OCI-LY7 (cell line): ENCODE measurements at regions not wholly inside any gene's neighbourhood (a gene's known extent, or its start where the extent isn't known, plus 50 kb on each side); places are given as distances from the start of the nearest gene placed in this dataset.

Experiments used
- BruUV-seq: library from RNA; stranded (reverse); fragments of 400-500 nt; replicated peaks from 2 replicates; lab custom pipeline; 2021; lab: Mats Ljungman, UMichigan
- CTCF ChIA-PET: fragments of 300-600 bp; sonication (Branson Sonifier 250); formaldehyde crosslinking; loops from one replicate; lab custom pipeline; 2022; ENCODE audit warnings: antibody characterized with exemption; ENCODE audit not compliant: unreplicated experiment; lab: Charles Lee
- POLR2A ChIA-PET: fragments of 300-600 bp; sonication (Branson Sonifier 250); formaldehyde crosslinking; loops from one replicate; lab custom pipeline; 2022; ENCODE audit warnings: antibody characterized with exemption; lab: Charles Lee
- DNase-seq: peaks from one replicate; pipeline ENCODE4 v3.0.0-alpha.2; 2015; ENCODE audit warnings: low spot score
- H2AFZ ChIP-seq: fragments of 200-600 bp; sonication (generic), shearing (Covaris generic); 2 replicates; pipeline ENCODE4 v1.6.1; 2014; ENCODE audit warnings: mild to moderate bottlenecking, antibody characterized with exemption, low read length, moderate library complexity
- H3K27ac ChIP-seq: fragments of 200-600 bp; sonication (generic); 2 replicates; pipeline ENCODE4 v1.5.1; 2014; ENCODE audit warnings: mixed run types, low read depth, mild to moderate bottlenecking, moderate library complexity, low read length, inconsistent platforms; ENCODE audit not compliant: poor library complexity, severe bottlenecking
- H3K36me3 ChIP-seq: fragments of 200-600 bp; sonication (generic); 2 replicates; pipeline ENCODE4 v1.6.1; 2014; ENCODE audit warnings: mild to moderate bottlenecking, antibody characterized with exemption, low read length, moderate library complexity, mixed read lengths; ENCODE audit not compliant: insufficient read depth
- H3K4me1 ChIP-seq: fragments of 200-600 bp; sonication (generic); 2 replicates; pipeline ENCODE4 v1.5.1; 2014; ENCODE audit warnings: mild to moderate bottlenecking, low read length; ENCODE audit not compliant: insufficient read depth, poor library complexity, severe bottlenecking
- H3K4me2 ChIP-seq: fragments of 200-600 bp; sonication (generic); 2 replicates; pipeline ENCODE4 v1.6.1; 2014; ENCODE audit warnings: mild to moderate bottlenecking, low read length
- H3K4me3 ChIP-seq: fragments of 200-600 bp; sonication (generic); 2 replicates; pipeline ENCODE4 v1.5.1; 2014; ENCODE audit warnings: mild to moderate bottlenecking, low read depth, low read length; ENCODE audit not compliant: poor library complexity, severe bottlenecking
- H3K79me2 ChIP-seq: fragments of 200-600 bp; sonication (generic); 2 replicates; pipeline ENCODE4 v1.6.1; 2016; ENCODE audit warnings: low read depth, mild to moderate bottlenecking, low read length, moderate library complexity, mixed read lengths; ENCODE audit not compliant: insufficient read depth
- H3K9me2 ChIP-seq: fragments of 200-600 bp; sonication (generic); 2 replicates; pipeline ENCODE4 v1.6.1; 2016; ENCODE audit warnings: mild to moderate bottlenecking, low read length, mixed read lengths; ENCODE audit not compliant: insufficient read depth
- H3K9me3 ChIP-seq: fragments of 200-600 bp; sonication (generic); 2 replicates; pipeline ENCODE4 v1.6.1; 2014; ENCODE audit warnings: mild to moderate bottlenecking, mixed run types, low read length, mixed read lengths
- H4K20me1 ChIP-seq: fragments of 200-600 bp; sonication (generic); 2 replicates; pipeline ENCODE4 v1.6.1; 2014; ENCODE audit warnings: mild to moderate bottlenecking, antibody characterized with exemption, low read length, moderate library complexity, mixed read lengths; ENCODE audit not compliant: insufficient read depth
- EZH2phosphoT487 ChIP-seq: fragments of 200-600 bp; sonication (generic); IDR thresholded peaks from 2 replicates; pipeline ENCODE4 v1.6.1; 2018; ENCODE audit warnings: low read depth, borderline replicate concordance, mild to moderate bottlenecking, mixed run types, antibody characterized with exemption, low read length, moderate library complexity, mixed read lengths
- intact Hi-C: fragments of 100-400 bp; cut with micrococcal nuclease; formaldehyde crosslinking; loops from one replicate; pipeline ENCODE4 v1.10.0; 2022; ENCODE audit not compliant: unreplicated experiment
- TF ChIP-seq, protein P1 (sequence below): fragments of 200-600 bp; sonication (generic); conservative IDR thresholded peaks from 2 replicates; pipeline ENCODE4 v1.5.1; 2014; ENCODE audit warnings: mild to moderate bottlenecking, antibody characterized with exemption, low read length, moderate library complexity, mixed read lengths

- DNase-seq: no peak
- no peaks in the 10 kb centered on the region for H3K36me3 ChIP-seq
- BruUV-seq: no TSS peak
- no peaks in the 10 kb centered on the region for H3K9me2 ChIP-seq
- no peak overlapping the region for H2AFZ ChIP-seq
- TF ChIP-seq, protein P1, sequence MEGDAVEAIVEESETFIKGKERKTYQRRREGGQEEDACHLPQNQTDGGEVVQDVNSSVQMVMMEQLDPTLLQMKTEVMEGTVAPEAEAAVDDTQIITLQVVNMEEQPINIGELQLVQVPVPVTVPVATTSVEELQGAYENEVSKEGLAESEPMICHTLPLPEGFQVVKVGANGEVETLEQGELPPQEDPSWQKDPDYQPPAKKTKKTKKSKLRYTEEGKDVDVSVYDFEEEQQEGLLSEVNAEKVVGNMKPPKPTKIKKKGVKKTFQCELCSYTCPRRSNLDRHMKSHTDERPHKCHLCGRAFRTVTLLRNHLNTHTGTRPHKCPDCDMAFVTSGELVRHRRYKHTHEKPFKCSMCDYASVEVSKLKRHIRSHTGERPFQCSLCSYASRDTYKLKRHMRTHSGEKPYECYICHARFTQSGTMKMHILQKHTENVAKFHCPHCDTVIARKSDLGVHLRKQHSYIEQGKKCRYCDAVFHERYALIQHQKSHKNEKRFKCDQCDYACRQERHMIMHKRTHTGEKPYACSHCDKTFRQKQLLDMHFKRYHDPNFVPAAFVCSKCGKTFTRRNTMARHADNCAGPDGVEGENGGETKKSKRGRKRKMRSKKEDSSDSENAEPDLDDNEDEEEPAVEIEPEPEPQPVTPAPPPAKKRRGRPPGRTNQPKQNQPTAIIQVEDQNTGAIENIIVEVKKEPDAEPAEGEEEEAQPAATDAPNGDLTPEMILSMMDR: no peak
- TF ChIP-seq EZH2phosphoT487: no peak
- CTCF ChIA-PET: no interaction called here
- intact Hi-C loops: no loop called here
- H3K79me2 ChIP-seq: no peaks in the 10 kb centered on the region
- H3K27ac ChIP-seq: no peak overlapping the region
- no peaks in the 10 kb centered on the region for H3K4me1 ChIP-seq
- H3K9me3 ChIP-seq: no peaks in the 10 kb centered on the region
- H3K4me2 ChIP-seq: no peak overlapping the region
- no peak overlapping the region for H3K4me3 ChIP-seq
- POLR2A ChIA-PET: no interaction called here
- H4K20me1 ChIP-seq: no peaks in the 10 kb centered on the region
These were observed 67.9 kb upstream of the ZBTB40 start for GRCh38 chr1:22383526-22384294.

DNA sequence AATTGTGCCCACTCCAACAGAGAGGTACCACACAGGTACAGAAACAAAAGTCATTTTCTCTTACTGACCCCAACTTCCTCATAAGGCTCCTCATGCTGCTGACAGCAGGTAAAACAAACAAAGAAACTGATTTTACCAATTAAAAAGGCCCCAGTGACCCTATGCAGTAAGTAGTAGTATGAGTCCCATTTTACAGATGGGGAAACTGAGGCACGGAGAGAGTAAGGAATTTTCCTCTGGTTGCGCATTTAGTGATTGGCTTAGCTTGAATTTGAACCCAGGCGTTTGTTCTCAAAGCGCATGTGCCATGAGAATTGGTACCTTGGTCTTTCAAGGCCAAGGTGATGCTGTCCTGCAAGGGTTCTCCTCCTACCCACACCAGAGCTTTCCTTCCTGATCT is 66.1 kb upstream of the ZBTB40 start:
- Histone ChIP-seq H3K4me2 (no peak overlapping the region), H3K9me3 (no peaks in the 10 kb centered on the region), H3K27ac (no peak overlapping the region), H3K9me2 (no peaks in the 10 kb centered on the region), H4K20me1 (no peaks in the 10 kb centered on the region), H3K36me3 (no peaks in the 10 kb centered on the region), H2AFZ (no peak overlapping the region), H3K4me1 (no peaks in the 10 kb centered on the region), H3K79me2 (no peaks in the 10 kb centered on the region), H3K4me3 (no peak overlapping the region)
- DNase-seq: no peak
- POLR2A ChIA-PET: interaction anchor here (0.6 kb wide), 1 partner anchor 263 kb away, joined by 3 read pairs; no protein-coding TSS in a partner anchor
- no TSS peak for BruUV-seq
- intact Hi-C loops: no loop called here
- CTCF ChIA-PET: no interaction called here
- TF ChIP-seq EZH2phosphoT487: no peak
- TF ChIP-seq, protein P1: no peak

DNA sequence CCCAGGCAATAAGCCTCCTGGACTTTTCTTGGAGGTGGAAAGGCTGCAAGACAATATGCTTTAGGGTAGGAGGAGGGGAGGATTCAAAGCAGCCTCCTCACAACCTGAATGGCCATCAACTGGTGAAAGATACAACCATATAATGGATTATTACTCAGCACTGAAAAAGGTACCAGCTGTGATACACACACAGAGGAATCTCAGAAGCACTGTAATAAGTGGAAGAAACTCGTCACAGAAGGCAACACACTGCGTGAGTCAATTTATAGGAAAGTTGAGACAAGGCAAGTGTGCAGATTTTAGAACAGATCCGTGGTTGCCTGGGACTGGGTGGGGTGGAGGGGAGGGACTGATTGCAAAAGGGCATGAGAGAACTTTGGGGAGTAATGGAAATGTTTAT is 64.9 kb upstream of the ZBTB40 start:
- ChIA-PET CTCF (no interaction called here), POLR2A (interaction anchor here (0.7 kb wide), 1 partner anchor 1268 kb away, joined by 3 read pairs; no protein-coding TSS in a partner anchor)
- no peak for TF ChIP-seq EZH2phosphoT487
- TF ChIP-seq, protein P1: no peak
- no peaks in the 10 kb centered on the region for H4K20me1 ChIP-seq
- H3K36me3 ChIP-seq: no peaks in the 10 kb centered on the region
- H2AFZ ChIP-seq: no peak overlapping the region
- H3K9me2 ChIP-seq: no peaks in the 10 kb centered on the region
- no peak for DNase-seq
- H3K4me1 ChIP-seq: no peaks in the 10 kb centered on the region
- no peak overlapping the region for H3K4me2 ChIP-seq
- intact Hi-C loops: no loop called here
- H3K27ac ChIP-seq: no peak overlapping the region
- H3K9me3 ChIP-seq: no peaks in the 10 kb centered on the region
- no peak overlapping the region for H3K4me3 ChIP-seq
- H3K79me2 ChIP-seq: no peaks in the 10 kb centered on the region
- BruUV-seq: no TSS peak
